HG03558 (cell line): ENCODE measurements at regions not wholly inside any gene's neighbourhood (a gene's known extent, or its start where the extent isn't known, plus 50 kb on each side); places are given as distances from the start of the nearest gene placed in this dataset.

ENCODE experiments used
- ATAC-seq: cut with Tn5 transposase; IDR thresholded peaks from one replicate; pipeline ENCODE4 v1.9.1; 2021; ENCODE audit warnings: moderate number of reproducible peaks; ENCODE audit not compliant: unreplicated experiment; ENCODE audit errors: extremely low read depth

- no peak for ATAC-seq
Measured at GRCh38 chr13:75071395-75071794, 410.6 kb downstream of the TBC1D4 start.

GRCh38 chr13:75061909-75062308, 420.1 kb downstream of the TBC1D4 start:
- ATAC-seq, result no peak

GRCh38 chr13:75055296-75055695, 426.7 kb downstream of the TBC1D4 start:
- ATAC-seq, result no peak

- no peak for ATAC-seq
Measured at GRCh38 chr13:75052616-75053015, 429.4 kb downstream of the TBC1D4 start.

- no peak for ATAC-seq
Measured at GRCh38 chr13:75050419-75051046, 431.4 kb downstream of the TBC1D4 start.

GRCh38 chr13:75049735-75050335, 432.1 kb downstream of the TBC1D4 start:
- no peak for ATAC-seq

- ATAC-seq, result no peak
Measured at GRCh38 chr13:75042807-75043206, 439.2 kb downstream of the TBC1D4 start.

GRCh38 chr13:75038393-75039113, 443.4 kb downstream of the TBC1D4 start:
- ATAC-seq, result no peak

- no peak for ATAC-seq
Measured at GRCh38 chr13:75025956-75026355, 456.0 kb downstream of the TBC1D4 start.

GRCh38 chr13:75024602-75025001, 457.4 kb downstream of the TBC1D4 start:
- ATAC-seq, result no peak

GRCh38 chr13:75023609-75024008, 458.4 kb downstream of the TBC1D4 start:
- no peak for ATAC-seq

GRCh38 chr13:75021151-75021550, 460.8 kb downstream of the TBC1D4 start:
- ATAC-seq, result no peak

GRCh38 chr13:75016225-75016624, 465.7 kb downstream of the TBC1D4 start:
- ATAC-seq, result no peak

GRCh38 chr13:75013818-75014217, 468.2 kb downstream of the TBC1D4 start:
- ATAC-seq, result no peak

GRCh38 chr13:75010941-75011340, 471.0 kb downstream of the TBC1D4 start:
- ATAC-seq, result no peak

GRCh38 chr13:75008926-75009325, 473.0 kb downstream of the TBC1D4 start:
- ATAC-seq, result no peak

- no peak for ATAC-seq
Measured at GRCh38 chr13:74990992-74991391, 491.0 kb downstream of the TBC1D4 start.

GRCh38 chr13:74987124-74987690, 494.8 kb downstream of the TBC1D4 start:
- no peak for ATAC-seq

- ATAC-seq, result no peak
Measured at GRCh38 chr13:74986609-74987008, 495.4 kb downstream of the TBC1D4 start.

- ATAC-seq, result no peak
Measured at GRCh38 chr13:74979703-74980102, 502.3 kb downstream of the TBC1D4 start.

- ATAC-seq, result no peak
Measured at GRCh38 chr13:74978591-74978990, 503.4 kb downstream of the TBC1D4 start.
